ENCODE measurements at regions not wholly inside any gene's neighbourhood (a gene's known extent, or its start where the extent isn't known, plus 50 kb on each side); places are given as distances from the start of the nearest gene placed in this dataset.

GRCh38 chr2:186907897-186908296 lies 58.9 kb upstream of the ZSWIM2 start:
- TF ChIP-seq, protein P1, sequence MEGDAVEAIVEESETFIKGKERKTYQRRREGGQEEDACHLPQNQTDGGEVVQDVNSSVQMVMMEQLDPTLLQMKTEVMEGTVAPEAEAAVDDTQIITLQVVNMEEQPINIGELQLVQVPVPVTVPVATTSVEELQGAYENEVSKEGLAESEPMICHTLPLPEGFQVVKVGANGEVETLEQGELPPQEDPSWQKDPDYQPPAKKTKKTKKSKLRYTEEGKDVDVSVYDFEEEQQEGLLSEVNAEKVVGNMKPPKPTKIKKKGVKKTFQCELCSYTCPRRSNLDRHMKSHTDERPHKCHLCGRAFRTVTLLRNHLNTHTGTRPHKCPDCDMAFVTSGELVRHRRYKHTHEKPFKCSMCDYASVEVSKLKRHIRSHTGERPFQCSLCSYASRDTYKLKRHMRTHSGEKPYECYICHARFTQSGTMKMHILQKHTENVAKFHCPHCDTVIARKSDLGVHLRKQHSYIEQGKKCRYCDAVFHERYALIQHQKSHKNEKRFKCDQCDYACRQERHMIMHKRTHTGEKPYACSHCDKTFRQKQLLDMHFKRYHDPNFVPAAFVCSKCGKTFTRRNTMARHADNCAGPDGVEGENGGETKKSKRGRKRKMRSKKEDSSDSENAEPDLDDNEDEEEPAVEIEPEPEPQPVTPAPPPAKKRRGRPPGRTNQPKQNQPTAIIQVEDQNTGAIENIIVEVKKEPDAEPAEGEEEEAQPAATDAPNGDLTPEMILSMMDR (IDR thresholded peaks at IDR 0.05): no peak
- TF ChIP-seq POLR2A (IDR thresholded peaks at IDR 0.05; ENCODE audit: low read depth) (no peak), POLR2AphosphoS5 (IDR thresholded peaks at IDR 0.05) (no peak)
